ENCODE measurements at regions not wholly inside any gene's neighbourhood (a gene's known extent, or its start where the extent isn't known, plus 50 kb on each side); places are given as distances from the start of the nearest gene placed in this dataset.
A peak's percentile ranks its signal among the peaks of the same experiment; 100 is the strongest.
"Not testable (repeated sequence)": the region's sequence is repeated elsewhere in the genome, so short reads cannot be mapped to it uniquely, and the experiment has no call there.

DNA sequence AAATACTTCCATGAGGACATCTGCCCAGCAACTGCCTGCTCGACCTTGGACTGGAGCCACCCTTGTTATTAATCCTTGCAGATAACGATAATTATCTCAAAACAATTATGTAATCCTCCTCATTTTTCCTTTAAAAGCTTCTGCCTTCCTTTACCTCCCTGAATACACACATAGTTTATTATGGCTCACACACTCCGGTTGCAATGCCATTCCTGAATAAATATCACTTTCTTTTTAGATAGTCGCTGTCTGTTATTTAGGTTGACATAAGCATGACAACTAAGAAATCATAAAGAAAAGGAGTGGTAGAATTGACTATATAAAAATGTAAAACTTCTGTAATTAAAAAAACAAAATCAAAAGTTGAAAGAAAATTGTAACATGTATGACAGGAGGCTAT lies 64.8 kb downstream of the B4GALT7 start:
- H3K4me3 ChIP-seq (ENCODE audit: low read depth, low read length): not testable (repeated sequence)

DNA sequence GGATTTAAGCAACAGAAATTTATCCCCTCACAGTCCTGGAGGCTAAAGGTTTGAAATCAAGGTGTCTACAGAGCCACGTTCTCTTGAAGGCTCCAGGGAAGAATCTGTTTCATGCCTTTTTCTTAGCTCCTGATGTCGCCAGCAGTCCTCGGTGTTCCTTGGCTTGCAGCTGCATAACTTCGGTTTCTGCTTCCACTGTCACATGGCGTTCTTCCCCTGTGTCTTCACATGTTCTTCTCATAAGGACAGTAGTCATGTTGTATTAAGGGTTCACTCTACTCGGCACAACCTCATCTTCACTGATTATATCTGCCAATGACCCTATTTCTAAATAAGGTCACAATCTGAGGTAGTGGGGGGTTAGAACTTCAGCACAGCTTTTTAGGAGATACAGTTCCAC lies 65.2 kb downstream of the B4GALT7 start:
- not testable (repeated sequence) for H3K4me3 ChIP-seq (ENCODE audit: low read depth, low read length)

DNA sequence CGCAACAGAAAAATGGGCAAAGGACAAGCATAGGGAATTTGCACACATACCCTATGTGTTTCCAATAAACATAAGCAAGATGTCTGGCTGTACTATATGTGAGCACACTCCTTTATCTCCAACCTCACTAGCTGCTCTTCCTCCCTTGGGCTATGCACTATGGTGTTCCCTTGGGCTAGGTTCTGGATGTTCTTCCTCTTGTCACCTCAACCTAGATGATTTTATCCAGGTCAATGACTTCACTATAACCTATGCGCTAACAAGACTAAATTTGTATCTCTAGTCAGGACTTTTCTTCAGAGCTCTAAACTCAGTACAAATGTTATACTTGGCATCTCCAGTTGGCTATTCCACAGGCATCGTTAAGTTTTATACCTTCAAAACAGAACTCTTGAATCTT lies 66.0 kb downstream of the B4GALT7 start:
- H3K4me3 ChIP-seq (ENCODE audit: low read depth, low read length): not testable (repeated sequence)

DNA sequence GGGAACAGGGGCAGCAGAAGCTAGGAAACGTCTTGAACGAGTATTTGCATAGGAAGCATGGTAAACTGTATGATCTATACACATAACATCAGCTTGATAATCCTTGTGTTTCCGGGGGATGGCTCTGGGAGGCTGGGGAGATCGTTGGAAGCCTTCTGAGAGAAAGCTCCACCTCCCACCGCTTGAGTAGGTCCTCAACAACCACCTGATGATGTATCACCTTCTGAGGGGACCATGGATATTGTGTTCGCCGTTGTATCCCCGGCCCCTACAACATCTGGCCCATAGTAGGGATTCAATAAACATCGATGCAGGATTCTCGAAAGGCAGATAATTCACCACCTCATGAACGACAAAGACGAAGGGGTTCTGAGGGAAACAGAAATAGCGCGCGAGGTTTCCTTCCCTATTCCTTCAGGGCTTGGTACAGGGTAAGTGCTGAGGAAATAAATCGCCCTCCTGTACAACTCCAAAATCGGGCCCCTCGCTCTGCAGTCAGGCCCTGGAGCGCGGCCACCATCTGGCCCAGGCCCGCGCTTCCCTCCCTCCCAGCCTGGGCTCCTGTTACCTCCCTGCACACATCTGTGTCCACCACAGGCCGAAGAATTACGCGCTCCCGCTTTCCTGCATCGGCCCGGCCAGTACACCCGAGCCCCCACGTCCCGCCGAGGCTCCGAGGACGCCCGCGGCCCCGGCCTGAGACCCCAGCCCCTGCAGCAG lies 71.3 kb downstream of the B4GALT7 start:
- peak overlapping the region; percentile 44 for H3K4me3 ChIP-seq (ENCODE audit: low read depth, low read length)

DNA sequence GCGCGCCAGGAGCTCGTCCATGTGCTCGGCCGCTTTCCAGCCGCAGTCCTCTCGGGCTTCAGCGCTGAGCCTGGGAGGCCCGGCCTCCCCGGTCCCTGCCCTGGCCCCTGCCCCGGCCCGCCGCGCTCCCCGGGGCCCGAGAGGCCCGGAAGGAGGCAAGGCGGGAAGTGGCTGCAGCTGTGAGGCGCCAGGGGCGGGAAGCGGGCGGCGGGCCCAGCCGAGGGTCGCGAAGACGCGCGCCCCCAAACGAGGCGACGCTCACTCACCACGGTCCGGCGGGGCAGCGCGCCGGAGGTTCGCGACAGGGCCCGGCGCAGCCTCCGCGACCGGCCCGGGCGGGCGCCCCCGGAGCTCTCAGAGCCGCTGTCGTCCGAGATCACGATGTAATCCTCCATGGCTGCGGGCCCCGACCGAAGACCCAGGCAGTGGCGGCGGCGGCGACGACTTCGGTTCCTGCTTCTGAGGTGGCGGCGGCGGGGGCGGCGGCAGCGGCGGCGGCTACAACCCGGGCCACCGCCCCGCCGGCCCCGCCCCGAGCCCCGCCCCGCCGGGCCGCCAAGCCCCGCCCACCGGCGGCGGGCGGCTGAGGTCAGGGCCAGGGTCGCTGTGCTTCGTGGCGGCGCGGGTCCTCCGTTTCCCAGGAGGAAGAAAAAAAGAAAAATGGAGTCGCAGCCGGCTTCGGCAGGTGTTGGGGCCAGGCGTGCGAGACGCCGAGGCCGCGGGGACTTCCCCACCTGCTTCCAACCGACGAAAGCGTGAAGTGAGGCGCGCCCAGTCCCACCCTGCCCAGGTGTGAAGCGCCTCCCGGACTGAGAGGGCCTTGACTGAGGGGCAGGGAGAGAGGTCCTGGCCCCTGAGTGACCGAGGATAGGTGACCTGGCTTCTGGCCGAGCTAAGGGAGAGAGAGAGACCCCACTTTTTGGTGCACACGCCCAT lies 72.1 kb downstream of the B4GALT7 start:
- H3K4me3 ChIP-seq (ENCODE audit: low read depth, low read length): peak overlapping the region; percentile 40; the same call in 1 of the 2 replicates
